Lung (tissue), 11 donors: ENCODE measurements at regions not wholly inside any gene's neighbourhood (a gene's known extent, or its start where the extent isn't known, plus 50 kb on each side); places are given as distances from the start of the nearest gene placed in this dataset.

Experiments used
- ATAC-seq: fragments of 200-7000 bp; cut with Tn5 transposase; one replicate; pipeline ENCODE4 v1.9.1; 2020; ENCODE audit warnings: moderate number of reproducible peaks; ENCODE audit not compliant: insufficient read depth, low FRiP score
- DNase-seq, 3 donors: peaks; one replicate each; pipeline ENCODE4 v3.0.0-alpha.2; 2013 to 2017
- H3K27ac ChIP-seq, 2 donors: one replicate each; pipeline ENCODE4 v1.5.1; 2013; ENCODE audit warnings: mild to moderate bottlenecking in 2 of 2, moderate library complexity in 2 of 2, control low read depth in 1 of 2, inconsistent platforms in 1 of 2, low read depth in 1 of 2, low read length in 1 of 2
- H3K27me3 ChIP-seq, 3 donors: one replicate each; pipeline ENCODE4 v1.5.1; 2013; ENCODE audit warnings: low read length in 2 of 3; ENCODE audit not compliant: control insufficient read depth in 3 of 3, insufficient read depth in 3 of 3
- H3K36me3 ChIP-seq, 4 donors: one replicate each; pipeline ENCODE4 v1.5.1; 2013; ENCODE audit warnings: low read length in 4 of 4, mild to moderate bottlenecking in 1 of 4, moderate library complexity in 1 of 4; ENCODE audit not compliant: control insufficient read depth in 4 of 4, insufficient read depth in 4 of 4
- H3K4me1 ChIP-seq, 5 donors: one replicate each; pipeline ENCODE4 v1.5.1; 2013; ENCODE audit warnings: low read length in 5 of 5, mild to moderate bottlenecking in 2 of 5, moderate library complexity in 1 of 5; ENCODE audit not compliant: control insufficient read depth in 5 of 5, insufficient read depth in 5 of 5
- H3K4me3 ChIP-seq: one replicate; pipeline ENCODE4 v1.5.1; 2013; ENCODE audit warnings: mild to moderate bottlenecking, control low read depth, moderate library complexity
- H3K9ac ChIP-seq, 2 donors: one replicate each; pipeline ENCODE4 v1.5.1; 2013; ENCODE audit warnings: low read length in 2 of 2, control low read depth in 1 of 2; ENCODE audit not compliant: insufficient read depth in 1 of 2
- H3K9me3 ChIP-seq, 4 donors: one replicate each; pipeline ENCODE4 v1.5.1; 2013; ENCODE audit warnings: low read length in 3 of 4, mild to moderate bottlenecking in 1 of 4, moderate library complexity in 1 of 4; ENCODE audit not compliant: control insufficient read depth in 4 of 4, insufficient read depth in 3 of 4
- CTCF ChIP-seq: IDR thresholded peaks from 2 replicates; pipeline ENCODE4 v1.5.1; 2012; ENCODE audit warnings: mild to moderate bottlenecking; ENCODE audit errors: control extremely low read depth, extremely low read depth
- WGBS, 2 donors: extraction: QIAGEN DNeasy Blood & Tissue Kit; methylation state at CpG; one replicate each; pipeline ENCODE4 v1.1.7; 2013; 5-methylcytosine and 5-hydroxymethylcytosine counted together
- donor health status: control.
- donor health status: control.
- donor health status: Bipolar disorder and iron deficiency.
- donor health status: healthy.
- donor health status: DM: yes; HTN: yes; CAD: no.

- Histone ChIP-seq H3K36me3 (no peaks in the 10 kb centered on the region), H3K9ac (no peak overlapping the region), H3K27me3 (peaks cover 0 to 5% (median 0%) of the 10 kb centered on the region in 3 donors), H3K4me3 (no peak overlapping the region), H3K27ac (no peak overlapping the region), H3K4me1 (no peaks in the 10 kb centered on the region), H3K9me3 (no peaks in the 10 kb centered on the region)
- DNase-seq = no peak
- WGBS, 2 donors = 69% methylated on average over 8 of the region's 8 CpGs
- no peak for TF ChIP-seq CTCF
- ATAC-seq = no peak
Observed at GRCh38 chr1:57959531-57960241, 535.8 kb upstream of the DAB1 start.

- no peak overlapping the region for H3K4me3 ChIP-seq
- no peak for TF ChIP-seq CTCF
- H3K27ac ChIP-seq = no peak overlapping the region
- peaks cover 0 to 3% (median 0%) of the 10 kb centered on the region in 4 donors for H3K9me3 ChIP-seq
- H3K9ac ChIP-seq = no peak overlapping the region
- peaks cover 0 to 5% (median 0%) of the 10 kb centered on the region in 3 donors for H3K27me3 ChIP-seq
- no peaks in the 10 kb centered on the region for H3K36me3 ChIP-seq
- ATAC-seq (no peak), DNase-seq (no peak)
- no peaks in the 10 kb centered on the region for H3K4me1 ChIP-seq
- 80 to 85% methylated on average over 2 of the region's 2 CpGs for WGBS, 2 donors
Observed at GRCh38 chr1:57957576-57957975, 533.7 kb upstream of the DAB1 start.

- Histone ChIP-seq H3K9me3 (peaks cover 0 to 3% (median 0%) of the 10 kb centered on the region in 4 donors), H3K27me3 (peaks cover 0 to 5% (median 0%) of the 10 kb centered on the region in 3 donors), H3K9ac (no peak overlapping the region), H3K4me1 (no peaks in the 10 kb centered on the region), H3K36me3 (no peaks in the 10 kb centered on the region), H3K27ac (no peak overlapping the region), H3K4me3 (no peak overlapping the region)
- WGBS, 2 donors = 48 to 72% methylated on average over 4 of the region's 4 CpGs
- no peak for TF ChIP-seq CTCF
- DNase-seq (no peak), ATAC-seq (no peak)
Observed at GRCh38 chr1:57951390-57951789, 527.5 kb upstream of the DAB1 start.

- ATAC-seq (no peak), DNase-seq (no peak)
- WGBS, 2 donors = 81 to 89% methylated on average over 2 of the region's 2 CpGs
- no peaks in the 10 kb centered on the region for H3K36me3 ChIP-seq
- no peak overlapping the region for H3K4me3 ChIP-seq
- no peaks in the 10 kb centered on the region for H3K4me1 ChIP-seq
- H3K27me3 ChIP-seq = no peaks in the 10 kb centered on the region
- no peak overlapping the region for H3K9ac ChIP-seq
- H3K27ac ChIP-seq = no peak overlapping the region
- no peak for TF ChIP-seq CTCF
- peaks cover 0 to 4% (median 0%) of the 10 kb centered on the region in 4 donors for H3K9me3 ChIP-seq
Observed at GRCh38 chr1:57949168-57949567, 525.3 kb upstream of the DAB1 start.
